HCT116 (cell line): ENCODE measurements at regions not wholly inside any gene's neighbourhood (a gene's known extent, or its start where the extent isn't known, plus 50 kb on each side); places are given as distances from the start of the nearest gene placed in this dataset.

ENCODE experiments used
- ATF3 ChIP-seq: IDR thresholded peaks from 2 replicates; pipeline ENCODE4 v1.6.1; 2012
- CBX3 ChIP-seq: IDR thresholded peaks from 2 replicates; pipeline ENCODE4 v1.6.1; 2012; ENCODE audit warnings: low read depth
- EZH2phosphoT487 ChIP-seq: fragments of 200-600 bp; IDR thresholded peaks from 2 replicates; pipeline ENCODE4 v1.6.1; 2018; ENCODE audit warnings: antibody characterized with exemption, borderline replicate concordance
- JUND ChIP-seq: IDR thresholded peaks from 2 replicates; pipeline ENCODE4 v1.6.1; 2012
- POLR2A ChIP-seq: IDR thresholded peaks from 2 replicates; pipeline ENCODE4 v1.7.0; 2011; ENCODE audit warnings: borderline replicate concordance; ENCODE audit not compliant: insufficient read depth, insufficient read length; ENCODE audit errors: extremely low read depth
- POLR2AphosphoS5 ChIP-seq: IDR thresholded peaks from 2 replicates; pipeline ENCODE4 v1.6.1; 2011; ENCODE audit warnings: mild to moderate bottlenecking, low read depth, low read length, moderate library complexity
- RAD21 ChIP-seq: IDR thresholded peaks from 2 replicates; pipeline ENCODE4 v1.6.1; 2012; ENCODE audit warnings: low read depth, mild to moderate bottlenecking
- SP1 ChIP-seq: IDR thresholded peaks from 2 replicates; pipeline ENCODE4 v1.6.1; 2012; ENCODE audit warnings: low read depth
- SRF ChIP-seq: IDR thresholded peaks from 2 replicates; pipeline ENCODE4 v1.6.1; 2012; ENCODE audit warnings: low read depth
- TCF7L2 ChIP-seq: IDR thresholded peaks from 2 replicates; pipeline ENCODE4 v1.7.0; 2011; ENCODE audit warnings: borderline replicate concordance, inconsistent platforms; ENCODE audit not compliant: insufficient read depth, insufficient read length; ENCODE audit errors: extremely low read depth
- TF ChIP-seq, protein P1 (sequence below): IDR thresholded peaks from 2 replicates; pipeline ENCODE4 v1.6.1; 2012; ENCODE audit warnings: low read depth
- TF ChIP-seq, protein P2 (sequence below), 3 experiments: fragments of 200-600 bp in 1 of 3; sonication (generic) in 1 of 3; IDR thresholded peaks in 2 of 3; conservative IDR thresholded peaks in 1 of 3; 2 replicates each; pipeline ENCODE4 v1.5.1; 2012 to 2017; ENCODE audit warnings: low read depth in 2 of 3, low read length in 2 of 3, antibody characterized with exemption in 1 of 3, borderline replicate concordance in 1 of 3, control low read depth in 1 of 3, mild to moderate bottlenecking in 1 of 3, mixed read lengths in 1 of 3, mixed run types in 1 of 3, moderate library complexity in 1 of 3; ENCODE audit not compliant: insufficient read depth in 1 of 3
- TF ChIP-seq, protein P3 (sequence below): IDR thresholded peaks from 2 replicates; pipeline ENCODE4 v1.6.1; 2011; ENCODE audit warnings: mild to moderate bottlenecking, low read length, moderate library complexity; ENCODE audit not compliant: insufficient replicate concordance; ENCODE audit errors: extremely low read depth

GRCh38 chr10:29958440-29958839, 100.9 kb downstream of the JCAD start:
- TF ChIP-seq TCF7L2 (no peak), POLR2AphosphoS5 (no peak), SP1 (no peak), ATF3 (no peak), POLR2A (no peak), CBX3 (no peak), RAD21 (no peak), EZH2phosphoT487 (no peak), SRF (no peak), JUND (no peak)
- TF ChIP-seq, protein P1, sequence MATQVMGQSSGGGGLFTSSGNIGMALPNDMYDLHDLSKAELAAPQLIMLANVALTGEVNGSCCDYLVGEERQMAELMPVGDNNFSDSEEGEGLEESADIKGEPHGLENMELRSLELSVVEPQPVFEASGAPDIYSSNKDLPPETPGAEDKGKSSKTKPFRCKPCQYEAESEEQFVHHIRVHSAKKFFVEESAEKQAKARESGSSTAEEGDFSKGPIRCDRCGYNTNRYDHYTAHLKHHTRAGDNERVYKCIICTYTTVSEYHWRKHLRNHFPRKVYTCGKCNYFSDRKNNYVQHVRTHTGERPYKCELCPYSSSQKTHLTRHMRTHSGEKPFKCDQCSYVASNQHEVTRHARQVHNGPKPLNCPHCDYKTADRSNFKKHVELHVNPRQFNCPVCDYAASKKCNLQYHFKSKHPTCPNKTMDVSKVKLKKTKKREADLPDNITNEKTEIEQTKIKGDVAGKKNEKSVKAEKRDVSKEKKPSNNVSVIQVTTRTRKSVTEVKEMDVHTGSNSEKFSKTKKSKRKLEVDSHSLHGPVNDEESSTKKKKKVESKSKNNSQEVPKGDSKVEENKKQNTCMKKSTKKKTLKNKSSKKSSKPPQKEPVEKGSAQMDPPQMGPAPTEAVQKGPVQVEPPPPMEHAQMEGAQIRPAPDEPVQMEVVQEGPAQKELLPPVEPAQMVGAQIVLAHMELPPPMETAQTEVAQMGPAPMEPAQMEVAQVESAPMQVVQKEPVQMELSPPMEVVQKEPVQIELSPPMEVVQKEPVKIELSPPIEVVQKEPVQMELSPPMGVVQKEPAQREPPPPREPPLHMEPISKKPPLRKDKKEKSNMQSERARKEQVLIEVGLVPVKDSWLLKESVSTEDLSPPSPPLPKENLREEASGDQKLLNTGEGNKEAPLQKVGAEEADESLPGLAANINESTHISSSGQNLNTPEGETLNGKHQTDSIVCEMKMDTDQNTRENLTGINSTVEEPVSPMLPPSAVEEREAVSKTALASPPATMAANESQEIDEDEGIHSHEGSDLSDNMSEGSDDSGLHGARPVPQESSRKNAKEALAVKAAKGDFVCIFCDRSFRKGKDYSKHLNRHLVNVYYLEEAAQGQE: no peak
- TF ChIP-seq, protein P2, sequence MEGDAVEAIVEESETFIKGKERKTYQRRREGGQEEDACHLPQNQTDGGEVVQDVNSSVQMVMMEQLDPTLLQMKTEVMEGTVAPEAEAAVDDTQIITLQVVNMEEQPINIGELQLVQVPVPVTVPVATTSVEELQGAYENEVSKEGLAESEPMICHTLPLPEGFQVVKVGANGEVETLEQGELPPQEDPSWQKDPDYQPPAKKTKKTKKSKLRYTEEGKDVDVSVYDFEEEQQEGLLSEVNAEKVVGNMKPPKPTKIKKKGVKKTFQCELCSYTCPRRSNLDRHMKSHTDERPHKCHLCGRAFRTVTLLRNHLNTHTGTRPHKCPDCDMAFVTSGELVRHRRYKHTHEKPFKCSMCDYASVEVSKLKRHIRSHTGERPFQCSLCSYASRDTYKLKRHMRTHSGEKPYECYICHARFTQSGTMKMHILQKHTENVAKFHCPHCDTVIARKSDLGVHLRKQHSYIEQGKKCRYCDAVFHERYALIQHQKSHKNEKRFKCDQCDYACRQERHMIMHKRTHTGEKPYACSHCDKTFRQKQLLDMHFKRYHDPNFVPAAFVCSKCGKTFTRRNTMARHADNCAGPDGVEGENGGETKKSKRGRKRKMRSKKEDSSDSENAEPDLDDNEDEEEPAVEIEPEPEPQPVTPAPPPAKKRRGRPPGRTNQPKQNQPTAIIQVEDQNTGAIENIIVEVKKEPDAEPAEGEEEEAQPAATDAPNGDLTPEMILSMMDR (IDR thresholded peaks at IDR 0.05 in 2 of 3, conservative IDR thresholded peaks at IDR 0.05 in 1 of 3; ENCODE audit: borderline replicate concordance in 1 of 3, insufficient read depth in 1 of 3, low read depth in 2 of 3, low read length in 2 of 3): no peak
- TF ChIP-seq, protein P3, sequence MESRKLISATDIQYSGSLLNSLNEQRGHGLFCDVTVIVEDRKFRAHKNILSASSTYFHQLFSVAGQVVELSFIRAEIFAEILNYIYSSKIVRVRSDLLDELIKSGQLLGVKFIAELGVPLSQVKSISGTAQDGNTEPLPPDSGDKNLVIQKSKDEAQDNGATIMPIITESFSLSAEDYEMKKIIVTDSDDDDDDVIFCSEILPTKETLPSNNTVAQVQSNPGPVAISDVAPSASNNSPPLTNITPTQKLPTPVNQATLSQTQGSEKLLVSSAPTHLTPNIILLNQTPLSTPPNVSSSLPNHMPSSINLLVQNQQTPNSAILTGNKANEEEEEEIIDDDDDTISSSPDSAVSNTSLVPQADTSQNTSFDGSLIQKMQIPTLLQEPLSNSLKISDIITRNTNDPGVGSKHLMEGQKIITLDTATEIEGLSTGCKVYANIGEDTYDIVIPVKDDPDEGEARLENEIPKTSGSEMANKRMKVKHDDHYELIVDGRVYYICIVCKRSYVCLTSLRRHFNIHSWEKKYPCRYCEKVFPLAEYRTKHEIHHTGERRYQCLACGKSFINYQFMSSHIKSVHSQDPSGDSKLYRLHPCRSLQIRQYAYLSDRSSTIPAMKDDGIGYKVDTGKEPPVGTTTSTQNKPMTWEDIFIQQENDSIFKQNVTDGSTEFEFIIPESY: no peak
